ENCODE measurements at regions not wholly inside any gene's neighbourhood (a gene's known extent, or its start where the extent isn't known, plus 50 kb on each side); places are given as distances from the start of the nearest gene placed in this dataset.
A peak's percentile ranks its signal among the peaks of the same experiment; 100 is the strongest.
"Not testable (repeated sequence)": the region's sequence is repeated elsewhere in the genome, so short reads cannot be mapped to it uniquely, and the experiment has no call there.

- Mint-ChIP-seq H3K27me3 (ENCODE audit: low read depth) (no peaks in the 10 kb centered on the region), H3K36me3 (peaks cover 9% of the 10 kb centered on the region), H3K4me3 (no peak overlapping the region), H3K4me1 (no peaks in the 10 kb centered on the region), H3K9me3 (peaks cover 44% of the 10 kb centered on the region), H3K27ac (no peak overlapping the region)
- TF ChIP-seq, protein P1, sequence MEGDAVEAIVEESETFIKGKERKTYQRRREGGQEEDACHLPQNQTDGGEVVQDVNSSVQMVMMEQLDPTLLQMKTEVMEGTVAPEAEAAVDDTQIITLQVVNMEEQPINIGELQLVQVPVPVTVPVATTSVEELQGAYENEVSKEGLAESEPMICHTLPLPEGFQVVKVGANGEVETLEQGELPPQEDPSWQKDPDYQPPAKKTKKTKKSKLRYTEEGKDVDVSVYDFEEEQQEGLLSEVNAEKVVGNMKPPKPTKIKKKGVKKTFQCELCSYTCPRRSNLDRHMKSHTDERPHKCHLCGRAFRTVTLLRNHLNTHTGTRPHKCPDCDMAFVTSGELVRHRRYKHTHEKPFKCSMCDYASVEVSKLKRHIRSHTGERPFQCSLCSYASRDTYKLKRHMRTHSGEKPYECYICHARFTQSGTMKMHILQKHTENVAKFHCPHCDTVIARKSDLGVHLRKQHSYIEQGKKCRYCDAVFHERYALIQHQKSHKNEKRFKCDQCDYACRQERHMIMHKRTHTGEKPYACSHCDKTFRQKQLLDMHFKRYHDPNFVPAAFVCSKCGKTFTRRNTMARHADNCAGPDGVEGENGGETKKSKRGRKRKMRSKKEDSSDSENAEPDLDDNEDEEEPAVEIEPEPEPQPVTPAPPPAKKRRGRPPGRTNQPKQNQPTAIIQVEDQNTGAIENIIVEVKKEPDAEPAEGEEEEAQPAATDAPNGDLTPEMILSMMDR (IDR thresholded peaks at IDR 0.05; ENCODE audit: unreplicated experiment), result no peak
- no peak for DNase-seq (ENCODE audit: low spot score in 2 of 2, unreplicated experiment in 2 of 2)
Measured at GRCh38 chr9:16293610-16294009, 576.9 kb downstream of the BNC2 start.

DNA sequence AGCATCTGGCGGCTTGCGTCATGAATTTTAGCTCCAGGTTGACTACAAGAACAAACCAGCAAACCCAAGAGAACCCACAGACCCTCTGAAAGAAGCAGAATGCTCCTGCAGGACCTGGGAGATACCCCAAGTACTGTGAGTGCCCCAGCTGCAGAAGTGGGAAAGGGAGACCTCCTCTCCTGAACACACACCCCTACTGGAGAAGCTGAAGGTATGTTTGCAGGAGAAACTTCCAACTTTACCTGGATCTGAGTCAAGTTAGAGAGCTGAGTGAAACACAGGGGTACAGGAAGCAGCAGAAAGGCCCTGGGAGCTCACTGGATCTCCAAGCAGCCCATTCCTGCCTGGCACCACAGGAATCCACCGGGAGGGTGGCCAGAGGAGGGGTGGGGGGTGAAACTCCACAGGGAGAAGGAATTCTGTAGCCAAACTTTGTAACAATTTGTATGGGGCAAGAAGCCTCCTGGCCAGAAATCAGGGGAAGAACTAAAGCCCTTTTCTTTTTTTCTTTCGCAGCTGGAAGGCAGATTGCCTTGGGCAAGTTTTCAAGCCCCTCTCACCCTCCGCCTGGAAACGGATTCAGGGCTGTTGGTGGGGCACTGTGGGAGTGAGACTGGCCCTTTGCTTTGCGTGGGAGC lies 576.2 kb downstream of the BNC2 start:
- H3K27ac Mint-ChIP-seq, result no peak overlapping the region
- H3K4me1 Mint-ChIP-seq, result no peaks in the 10 kb centered on the region
- TF ChIP-seq, protein P1 (IDR thresholded peaks at IDR 0.05; ENCODE audit: unreplicated experiment), result no peak
- peaks cover 10% of the 10 kb centered on the region for H3K36me3 Mint-ChIP-seq
- peaks cover 50% of the 10 kb centered on the region for H3K9me3 Mint-ChIP-seq
- H3K4me3 Mint-ChIP-seq, result no peak overlapping the region
- H3K27me3 Mint-ChIP-seq (ENCODE audit: low read depth), result no peaks in the 10 kb centered on the region
- DNase-seq (ENCODE audit: low spot score in 2 of 2, unreplicated experiment in 2 of 2), result no peak

- H3K9me3 Mint-ChIP-seq, result peaks cover 48% of the 10 kb centered on the region
- not testable (repeated sequence) for H3K4me3 Mint-ChIP-seq; H3K27ac Mint-ChIP-seq; H3K36me3 Mint-ChIP-seq; H3K4me1 Mint-ChIP-seq; DNase-seq (ENCODE audit: low spot score in 2 of 2, unreplicated experiment in 2 of 2); H3K27me3 Mint-ChIP-seq (ENCODE audit: low read depth)
Measured at GRCh38 chr9:16294940-16295339, 575.5 kb downstream of the BNC2 start.

DNA sequence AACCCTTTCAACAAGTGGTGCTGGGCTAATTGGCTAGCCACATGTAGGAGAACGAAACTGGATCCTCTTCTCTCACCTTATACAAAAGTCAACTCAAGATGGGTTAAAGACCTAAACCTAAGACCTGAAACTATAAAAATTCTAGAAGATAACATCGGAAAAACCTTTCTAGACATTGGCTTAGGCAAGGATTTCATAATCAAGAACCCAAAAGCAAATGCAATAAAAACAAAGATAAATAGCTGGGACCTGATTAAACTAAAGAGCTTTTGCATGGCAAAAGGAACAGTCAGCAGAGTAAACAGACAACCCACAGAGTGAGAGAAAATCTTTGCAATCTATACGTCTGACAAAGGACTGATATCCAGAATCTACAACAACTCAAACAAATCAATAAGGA lies 571.1 kb downstream of the BNC2 start:
- not testable (repeated sequence) for H3K36me3 Mint-ChIP-seq; H3K27me3 Mint-ChIP-seq (ENCODE audit: low read depth); H3K4me1 Mint-ChIP-seq; H3K4me3 Mint-ChIP-seq; H3K27ac Mint-ChIP-seq; DNase-seq (ENCODE audit: low spot score in 2 of 2, unreplicated experiment in 2 of 2)
- peaks cover 43% of the 10 kb centered on the region for H3K9me3 Mint-ChIP-seq

DNA sequence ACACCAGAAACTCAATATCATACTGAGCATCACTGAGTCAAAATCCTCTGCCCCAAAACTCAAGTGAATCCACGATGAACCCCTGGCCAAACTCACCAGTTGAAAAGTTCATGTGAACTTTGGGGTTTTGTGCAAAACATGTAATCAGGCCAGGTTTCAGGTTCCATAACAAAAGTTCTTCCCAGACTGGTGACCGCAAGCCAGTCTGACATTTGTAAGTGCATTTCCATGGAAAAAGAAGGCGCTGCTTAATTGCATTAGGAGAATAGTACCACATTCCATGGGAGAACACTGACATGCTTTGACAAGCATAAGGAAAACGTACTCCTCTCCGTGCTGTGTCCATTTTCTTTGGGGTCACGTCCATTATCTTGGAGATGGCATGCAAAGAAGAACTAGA lies 567.0 kb downstream of the BNC2 start:
- Mint-ChIP-seq H3K36me3 (peaks cover 1% of the 10 kb centered on the region), H3K4me3 (no peak overlapping the region), H3K27ac (no peak overlapping the region), H3K27me3 (ENCODE audit: low read depth) (no peaks in the 10 kb centered on the region), H3K4me1 (peaks cover 20% of the 10 kb centered on the region), H3K9me3 (peaks cover 11% of the 10 kb centered on the region)
- TF ChIP-seq, protein P1 (IDR thresholded peaks at IDR 0.05; ENCODE audit: unreplicated experiment), result no peak
- DNase-seq (ENCODE audit: low spot score in 2 of 2, unreplicated experiment in 2 of 2), result no peak

- H3K9me3 Mint-ChIP-seq, result peaks cover 3% of the 10 kb centered on the region
- DNase-seq (ENCODE audit: low spot score in 2 of 2, unreplicated experiment in 2 of 2), result no peak
- TF ChIP-seq, protein P1 (IDR thresholded peaks at IDR 0.05; ENCODE audit: unreplicated experiment), result no peak
- no peaks in the 10 kb centered on the region for H3K27me3 Mint-ChIP-seq (ENCODE audit: low read depth)
- peaks cover 22% of the 10 kb centered on the region for H3K4me1 Mint-ChIP-seq
- H3K27ac Mint-ChIP-seq, result peak overlapping the region; percentile 48
- H3K36me3 Mint-ChIP-seq, result no peaks in the 10 kb centered on the region
- H3K4me3 Mint-ChIP-seq, result no peak overlapping the region
Measured at GRCh38 chr9:16304301-16304700, 566.2 kb downstream of the BNC2 start.

- Mint-ChIP-seq H3K9me3 (no peaks in the 10 kb centered on the region), H3K36me3 (no peaks in the 10 kb centered on the region), H3K4me3 (no peak overlapping the region), H3K4me1 (peaks cover 40% of the 10 kb centered on the region), H3K27me3 (ENCODE audit: low read depth) (no peaks in the 10 kb centered on the region), H3K27ac (no peak overlapping the region)
- DNase-seq (ENCODE audit: low spot score in 2 of 2, unreplicated experiment in 2 of 2), result no peak
- TF ChIP-seq, protein P1 (IDR thresholded peaks at IDR 0.05; ENCODE audit: unreplicated experiment), result no peak
Measured at GRCh38 chr9:16306586-16306985, 563.9 kb downstream of the BNC2 start.

All from mesothelial cell of epicardium (in vitro differentiated cells).